ENCODE measurements at regions not wholly inside any gene's neighbourhood (a gene's known extent, or its start where the extent isn't known, plus 50 kb on each side); places are given as distances from the start of the nearest gene placed in this dataset.

- ChIA-PET CTCF (interaction anchor here (0.5 to 1.1 kb wide), 12 partner anchors 10 to 1593 kb away, joined by 3 to 10 read pairs (median 3); no protein-coding TSS in a partner anchor), POLR2A (ENCODE audit: unreplicated experiment) (no interaction called here)
- Histone ChIP-seq H3K79me1 (ENCODE audit: low read depth in 1 of 2, low read length in 2 of 2) (no peaks in the 10 kb centered on the region), H3K4me2 (ENCODE audit: low read depth, low read length) (no peak overlapping the region), H4K91ac (ENCODE audit: insufficient read depth, low read depth, low read length) (no peak overlapping the region), H3K18ac (ENCODE audit: low read depth, low read length) (no peak overlapping the region), H3K14ac (replicated peaks; ENCODE audit: low read depth, low read length) (no peak overlapping the region), H4K5ac (ENCODE audit: low read depth, low read length) (no peak overlapping the region), H3K27me3 (ENCODE audit: control insufficient read depth, insufficient read depth, low read length) (peaks cover 2% of the 10 kb centered on the region), H4K8ac (ENCODE audit: low read depth in 2 of 2, low read length in 2 of 2) (no peak overlapping the region), H4K20me1 (ENCODE audit: insufficient read depth, low read length) (no peaks in the 10 kb centered on the region), H3K36me3 (ENCODE audit: control insufficient read depth, insufficient read depth, low read length) (no peaks in the 10 kb centered on the region), H3K4me3 (ENCODE audit: insufficient read depth, low read depth, low read length) (no peak overlapping the region), H2BK5ac (ENCODE audit: low read depth, low read length, poor library complexity, severe bottlenecking) (no peak overlapping the region), H3K27ac (ENCODE audit: insufficient read depth, low read length) (no peak overlapping the region), H2BK20ac (ENCODE audit: low read depth, low read length) (peak overlapping the region; percentile 56; the same call in 1 of the 2 replicates), H2AK5ac (ENCODE audit: low read depth, low read length) (no peak overlapping the region), H3K56ac (ENCODE audit: extremely low read depth, insufficient read depth, low read length) (no peak overlapping the region), H2BK120ac (ENCODE audit: low read depth, low read length) (no peak overlapping the region), H3K4me1 (ENCODE audit: control insufficient read depth, insufficient read depth, low read length) (no peaks in the 10 kb centered on the region), H2AFZ (replicated peaks; ENCODE audit: low read length, poor library complexity) (no peak overlapping the region), H3K4ac (ENCODE audit: low read depth, low read length) (no peak overlapping the region), H3K9me3 (ENCODE audit: control insufficient read depth, insufficient read depth, low read length) (no peaks in the 10 kb centered on the region), H3K9me1 (ENCODE audit: insufficient read depth, low read length) (no peaks in the 10 kb centered on the region), H3K23ac (ENCODE audit: low read depth, low read length) (no peak overlapping the region), H3K9ac (ENCODE audit: low read depth, low read length) (no peak overlapping the region), H2BK15ac (ENCODE audit: low read depth, low read length) (no peak overlapping the region), H2AK9ac (replicated peaks; ENCODE audit: low read depth, low read length, poor library complexity) (no peak overlapping the region)
- BruUV-seq (replicated peaks) = no TSS peak
- dilution Hi-C loops (cut with HindIII; ENCODE audit: low sequenced_read_pairs, unreplicated experiment) = no loop called here
- DNase-seq (peak; percentile 74), ATAC-seq (ENCODE audit: low read depth) (peak; percentile 95)
- intact Hi-C loops (cut with micrococcal nuclease) = loop anchor here (2.0 to 10.0 kb wide), 4 partner anchors 172 to 1588 kb away; no protein-coding TSS in a partner anchor
- in situ Hi-C loops (cut with MboI; ENCODE audit: low sequenced_read_pairs) = loop anchor here (10.0 kb wide), 1 partner anchor 538 kb away; no protein-coding TSS in a partner anchor
- WGBS, 2 experiments (ENCODE audit: extremely low coverage in 2 of 2, insufficient read length in 1 of 2) = 19% methylated on average over 4 of the region's 13 CpGs; no CpG with 5 or more reads in 1 of the 2 experiments
- TF ChIP-seq MAFK (IDR thresholded peaks at IDR 0.05; ENCODE audit: low read depth, low read length) (no peak), MXI1 (IDR thresholded peaks at IDR 0.05; ENCODE audit: borderline replicate concordance, low read depth, low read length) (no peak), FOS (IDR thresholded peaks at IDR 0.05; ENCODE audit: low read depth, low read length) (no peak), SMC3 (IDR thresholded peaks at IDR 0.05; ENCODE audit: low read depth, low read length) (peak; percentile 87), CHD1 (IDR thresholded peaks at IDR 0.05; ENCODE audit: low read depth, low read length) (no peak), CTCF (conservative IDR thresholded peaks at IDR 0.05; ENCODE audit: low read depth, low read length) (peak; percentile 100), RCOR1 (IDR thresholded peaks at IDR 0.05; ENCODE audit: insufficient replicate concordance, low read length) (no peak), RFX5 (IDR thresholded peaks at IDR 0.05; ENCODE audit: low read depth, low read length) (no peak), POLR2A (IDR thresholded peaks at IDR 0.05; ENCODE audit: low read depth, low read length) (0 out of 2 replicates have a peak, but pooled peaks have one; percentile 37), NFE2L2 (IDR thresholded peaks at IDR 0.05; ENCODE audit: low read depth, low read length) (no peak), CEBPB (IDR thresholded peaks at IDR 0.05; ENCODE audit: low read depth, low read length) (0 out of 2 replicates have a peak, but pooled peaks have one; percentile 11), RAD21 (IDR thresholded peaks at IDR 0.05; ENCODE audit: low read length) (peak; percentile 94), BHLHE40 (IDR thresholded peaks at IDR 0.05; ENCODE audit: low read depth, low read length) (no peak), USF2 (IDR thresholded peaks at IDR 0.05; ENCODE audit: low read depth, low read length) (no peak), MAZ (IDR thresholded peaks at IDR 0.05; ENCODE audit: borderline replicate concordance, low read depth, low read length) (no peak)
Measured at GRCh38 chr18:45212181-45213039, 402.9 kb upstream of the SLC14A2 start.

All from IMR-90 (cell line).